ENCODE measurements at regions not wholly inside any gene's neighbourhood (a gene's known extent, or its start where the extent isn't known, plus 50 kb on each side); places are given as distances from the start of the nearest gene placed in this dataset.

GRCh38 chr11:86193297-86194095 is 51.1 kb upstream of the EED start:
- DNase-seq: peak; percentile 60

GRCh38 chr11:86192519-86193257 is 51.9 kb upstream of the EED start:
- DNase-seq: no peak

GRCh38 chr11:86191874-86192273 is 52.7 kb upstream of the EED start:
- DNase-seq: no peak

- no peak for DNase-seq
Measured at GRCh38 chr11:86187027-86187426, 57.5 kb upstream of the EED start.

- no peak for DNase-seq
Measured at GRCh38 chr11:86186386-86186785, 58.2 kb upstream of the EED start.

GRCh38 chr11:86185381-86185750 is 59.2 kb upstream of the EED start:
- no peak for DNase-seq

- no peak for DNase-seq
Measured at GRCh38 chr11:86184728-86185380, 59.7 kb upstream of the EED start.

- peak; percentile 43 for DNase-seq
Measured at GRCh38 chr11:86183694-86184093, 60.9 kb upstream of the EED start.

GRCh38 chr11:86182976-86183584 is 61.5 kb upstream of the EED start:
- DNase-seq: peak; percentile 74

DNA sequence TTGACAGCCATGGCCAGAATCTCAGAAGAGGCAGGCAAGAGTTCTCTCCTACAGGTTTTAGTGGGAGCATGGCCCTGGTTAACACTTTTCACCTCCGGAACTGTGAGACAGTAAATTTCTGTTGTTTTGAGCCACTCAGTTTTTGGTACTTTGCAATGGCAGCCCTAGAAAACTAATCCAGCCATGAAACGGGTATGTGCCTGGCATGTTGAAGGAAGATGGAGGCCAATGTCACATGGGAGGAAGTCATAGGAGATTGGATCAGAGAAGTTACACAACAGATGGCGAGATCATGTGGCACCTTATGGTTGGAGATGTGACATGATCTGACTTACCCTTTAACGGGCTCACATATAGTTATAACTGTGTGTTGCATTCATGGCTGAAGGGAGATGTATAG is 63.2 kb upstream of the EED start:
- DNase-seq: no peak

DNA sequence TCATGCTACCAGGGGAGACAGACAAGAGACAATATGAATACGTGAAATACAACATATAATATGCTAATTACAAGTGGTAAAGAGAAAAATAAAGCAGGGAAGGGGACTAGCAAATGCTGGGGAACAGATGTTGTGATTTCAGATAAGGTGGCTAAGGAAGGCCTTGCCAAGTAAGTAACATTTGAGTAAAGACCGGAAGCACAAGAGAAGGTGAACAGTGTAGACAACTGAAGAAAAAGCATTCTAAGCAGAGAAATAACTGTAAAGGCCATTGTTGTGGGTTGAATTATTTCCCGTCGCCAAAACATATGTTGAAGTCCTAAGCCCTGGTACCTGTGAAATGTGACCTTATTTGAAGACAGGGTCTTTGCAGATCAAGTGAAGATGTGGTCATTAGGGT is 63.7 kb upstream of the EED start:
- DNase-seq: no peak

DNA sequence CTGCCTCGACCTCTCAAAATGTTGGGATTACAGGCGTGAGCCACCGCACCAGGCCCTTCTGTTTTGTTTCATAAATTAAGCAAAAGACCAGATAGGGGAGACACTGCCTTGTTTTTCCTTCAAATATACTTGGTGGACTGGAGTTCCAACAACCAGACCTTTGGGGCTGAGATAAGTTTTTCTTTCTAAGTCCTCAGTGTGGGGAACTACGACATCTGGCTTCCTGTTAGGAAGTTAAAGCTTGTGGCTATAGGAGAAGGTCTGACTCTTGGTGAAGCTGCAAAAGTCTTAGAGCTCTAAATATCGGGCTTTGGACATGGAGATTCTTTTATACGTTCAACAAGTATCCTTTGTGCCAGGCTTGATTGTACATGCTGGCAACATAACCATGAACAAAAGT is 64.1 kb upstream of the EED start:
- DNase-seq: no peak

DNA sequence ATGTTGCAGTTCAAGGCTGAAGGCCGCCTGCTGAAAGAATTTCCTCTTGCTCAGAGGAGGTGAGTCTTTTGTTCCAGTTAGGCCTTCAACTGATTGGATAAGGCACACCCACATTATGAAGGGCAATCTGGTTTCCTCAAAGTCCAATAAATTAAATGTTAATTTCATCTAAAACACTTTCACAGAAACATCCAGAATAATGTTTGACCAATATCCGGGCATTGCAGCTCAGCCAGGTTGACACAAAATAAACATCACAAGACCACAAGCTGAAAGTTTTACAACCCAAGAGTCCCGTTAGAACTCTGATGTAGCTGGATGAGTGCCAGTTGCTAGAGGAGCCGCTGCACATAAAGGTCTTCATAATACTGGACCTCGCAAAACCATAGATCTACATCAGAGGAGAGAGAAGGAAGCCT is 64.9 kb upstream of the EED start:
- DNase-seq: no peak

DNA sequence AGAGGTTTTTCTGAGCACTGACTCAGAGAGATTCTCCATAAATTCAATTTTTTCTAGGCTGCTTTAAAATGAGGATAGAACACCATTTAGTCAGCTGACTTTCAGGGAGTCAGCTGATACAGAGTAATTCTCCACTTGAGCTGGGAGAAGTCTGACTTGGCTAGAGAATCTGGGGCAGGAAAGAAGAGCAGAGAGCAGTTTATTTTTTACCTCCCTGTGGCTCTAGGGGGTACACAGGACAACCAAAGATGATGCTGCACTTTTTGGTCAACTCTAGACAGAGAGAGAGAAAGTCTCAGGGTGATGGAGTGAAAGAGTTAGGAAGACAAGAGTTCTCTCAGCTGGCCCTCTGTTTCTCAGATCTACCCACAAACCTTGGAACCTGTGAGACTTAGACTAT is 67.3 kb upstream of the EED start:
- DNase-seq: no peak

DNA sequence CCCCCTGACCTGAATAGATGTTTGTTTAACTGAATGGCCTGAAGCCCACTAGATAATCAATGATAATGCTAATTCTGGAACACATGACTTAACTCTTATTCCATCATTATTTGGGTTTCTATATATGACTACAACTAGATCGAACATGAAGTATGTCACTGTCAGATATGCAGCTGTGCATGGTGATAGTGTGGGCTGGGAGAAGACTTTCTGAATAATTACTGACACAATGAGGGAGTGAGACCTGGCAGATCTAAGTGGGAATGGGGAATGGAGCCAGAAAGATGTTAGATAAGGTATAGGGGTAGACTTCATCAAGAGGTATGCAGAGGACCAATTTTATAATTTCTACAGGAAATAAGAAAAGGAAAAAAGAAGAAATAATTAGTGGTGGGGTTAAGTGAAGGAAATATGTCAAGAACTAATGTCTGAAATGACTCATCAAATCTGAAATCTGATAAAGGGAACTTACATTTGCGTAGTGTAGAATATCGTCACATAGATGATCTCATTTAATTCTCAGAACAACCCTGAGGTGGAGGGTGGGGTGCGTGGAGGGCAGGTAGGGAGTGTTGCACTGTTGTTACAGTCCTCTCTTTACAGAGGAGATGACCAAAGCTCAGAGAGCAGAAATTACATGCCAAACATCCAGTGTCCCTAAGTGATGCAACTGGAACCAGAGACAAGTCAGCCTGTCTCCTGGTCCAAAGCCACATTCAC is 68.2 kb upstream of the EED start:
- peak; percentile 60 for DNase-seq

DNA sequence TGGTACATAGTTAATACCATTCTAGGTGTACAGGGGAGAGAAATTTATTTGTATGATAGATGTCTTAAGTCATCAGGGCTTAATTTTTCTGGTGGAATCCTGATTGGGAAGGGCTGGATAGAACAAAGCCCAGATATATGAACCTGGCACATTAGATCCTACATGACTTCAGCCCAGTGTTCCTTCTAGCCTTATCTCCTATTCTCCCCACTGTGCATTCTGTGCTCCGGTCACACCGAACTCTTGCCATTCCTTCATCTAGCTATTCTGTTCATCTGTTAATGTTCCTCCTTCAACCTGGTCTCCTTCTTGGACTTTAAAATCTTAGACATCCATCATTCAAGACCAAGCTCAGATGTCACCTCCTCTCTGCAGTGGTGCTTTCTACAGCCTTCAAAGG is 68.9 kb upstream of the EED start:
- DNase-seq: no peak

GRCh38 chr11:86175191-86175590 is 69.4 kb upstream of the EED start:
- no peak for DNase-seq

GRCh38 chr11:86174101-86175046 is 70.2 kb upstream of the EED start:
- no peak for DNase-seq

DNA sequence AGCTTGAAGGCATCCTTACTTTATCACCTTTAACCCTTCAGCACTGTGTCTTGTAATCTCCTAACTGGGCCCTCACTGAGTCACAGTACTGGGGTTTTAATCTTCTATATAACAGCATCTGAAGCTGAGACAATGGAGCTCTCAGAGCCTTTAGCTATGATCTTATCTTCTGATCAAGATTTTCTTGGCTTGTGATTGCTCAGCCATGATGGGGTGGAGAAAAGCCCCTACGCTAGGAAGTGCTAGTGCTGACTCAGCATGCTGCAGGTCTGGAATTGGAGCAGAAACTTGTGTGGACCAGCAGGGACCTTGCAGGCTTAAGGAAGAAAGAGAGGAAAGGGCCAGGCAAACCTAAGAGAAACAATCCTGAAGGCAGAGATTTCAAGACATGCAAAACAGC is 71.7 kb upstream of the EED start:
- no peak for DNase-seq

- no peak for DNase-seq
Measured at GRCh38 chr11:86171627-86172026, 72.9 kb upstream of the EED start.

DNA sequence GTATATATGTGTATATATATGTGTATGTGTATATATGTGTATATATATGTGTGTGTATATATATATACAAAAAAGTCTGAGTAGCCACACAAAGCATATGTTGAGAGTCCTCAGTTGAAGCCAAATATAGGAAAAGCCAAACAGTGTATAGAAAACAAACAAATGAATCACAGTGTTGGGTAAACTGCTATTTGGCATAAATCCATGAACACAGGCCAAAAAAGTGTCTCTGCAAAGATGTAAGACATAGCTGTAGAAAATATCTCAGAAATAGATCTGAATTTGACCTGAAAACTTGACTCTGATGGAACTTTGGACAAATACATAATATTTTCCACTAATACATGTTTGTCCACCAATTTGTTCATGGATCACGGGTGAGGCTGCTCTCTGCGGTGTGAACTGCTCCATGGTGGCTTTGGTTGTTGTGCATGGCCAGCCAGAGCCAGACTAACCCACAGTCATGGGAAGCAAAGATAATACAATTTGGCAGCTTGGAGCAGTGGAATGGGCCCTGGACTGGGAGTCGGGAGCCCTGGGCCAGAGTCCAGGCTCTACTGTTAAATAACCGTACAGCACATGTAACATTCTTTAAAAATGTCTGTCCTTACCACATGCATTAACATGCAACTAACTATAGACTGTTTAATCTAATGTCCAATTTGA is 76.9 kb upstream of the EED start:
- DNase-seq: no peak

Data from activated naive CD4-positive, alpha-beta T cell treated with Interleukin-2 at 50 U/mL for 16 hours (primary cell).